Ishikawa (cell line): ENCODE measurements at regions not wholly inside any gene's neighbourhood (a gene's known extent, or its start where the extent isn't known, plus 50 kb on each side); places are given as distances from the start of the nearest gene placed in this dataset.

ENCODE experiments used
- EGR1 ChIP-seq: IDR thresholded peaks from 2 replicates; pipeline ENCODE4 v1.6.1; 2012
- EP300 ChIP-seq: IDR thresholded peaks from 2 replicates; pipeline ENCODE4 v1.6.1; 2012; ENCODE audit warnings: borderline replicate concordance
- REST ChIP-seq: IDR thresholded peaks from 2 replicates; pipeline ENCODE4 v1.6.1; 2012; ENCODE audit warnings: low read depth, mild to moderate bottlenecking
- YY1 ChIP-seq: IDR thresholded peaks from 2 replicates; pipeline ENCODE4 v1.6.1; 2012; ENCODE audit warnings: low read depth

GRCh38 chr6:165974817-165975216 lies 192.8 kb downstream of the TBXT start:
- TF ChIP-seq EP300: no peak
- TF ChIP-seq REST: no peak
- TF ChIP-seq EGR1: no peak
- no peak for TF ChIP-seq YY1
